HEK293 (cell line): ENCODE measurements at regions not wholly inside any gene's neighbourhood (a gene's known extent, or its start where the extent isn't known, plus 50 kb on each side); places are given as distances from the start of the nearest gene placed in this dataset.

Source experiments
- CTCF ChIA-PET: fragments of 350-600 bp; formaldehyde crosslinking; extraction: SDS; loops from one replicate; lab custom pipeline; 2021; ENCODE audit warnings: antibody characterized with exemption; lab: Yijun Ruan, JAX
- POLR2A ChIA-PET: fragments of 300-600 bp; formaldehyde crosslinking; extraction: SDS; loops from one replicate; lab custom pipeline; 2020; ENCODE audit warnings: antibody characterized with exemption, inconsistent platforms; lab: Yijun Ruan, JAX
- H3K27ac ChIP-seq: fragments of 200-500 bp; sonication (Bioruptor generic); 2 replicates; pipeline ENCODE4 v1.5.1; 2014; ENCODE audit warnings: low read depth, low read length, control low read depth, inconsistent platforms; ENCODE audit errors: extremely low read depth
- H3K36me3 ChIP-seq, 2 experiments: fragments of 200-500 bp in 1 of 2; sonication (Bioruptor generic) in 1 of 2; 1 replicate in 1 of 2; 2 replicates in 1 of 2; pipeline ENCODE4 v1.5.1; 2014 to 2017; ENCODE audit warnings: inconsistent platforms in 2 of 2, low read length in 2 of 2; ENCODE audit not compliant: control insufficient read depth in 2 of 2, insufficient read depth in 1 of 2
- H3K4me1 ChIP-seq: fragments of 200-500 bp; sonication (Bioruptor generic); 2 replicates; pipeline ENCODE4 v1.5.1; 2014; ENCODE audit warnings: mild to moderate bottlenecking, low read length, inconsistent platforms; ENCODE audit not compliant: control insufficient read depth, insufficient read depth
- H3K4me3 ChIP-seq: 2 replicates; pipeline ENCODE4 v1.5.1; 2011; ENCODE audit warnings: low read depth, mild to moderate bottlenecking, control low read depth, low read length, moderate library complexity
- H3K9me3 ChIP-seq: fragments of 200-500 bp; sonication (Bioruptor generic); 2 replicates; pipeline ENCODE4 v1.5.1; 2014; ENCODE audit warnings: low read depth, low read length, inconsistent platforms; ENCODE audit not compliant: control insufficient read depth, insufficient read depth
- AEBP2 ChIP-seq: fragments of 450-650 bp; formaldehyde crosslinking; IDR thresholded peaks from 2 replicates; pipeline ENCODE4 v1.5.1; 2016; ENCODE audit warnings: missing biosample characterization, missing genetic modification characterization, borderline replicate concordance
- ATF2 ChIP-seq: fragments of 450-650 bp; formaldehyde crosslinking; IDR thresholded peaks from 2 replicates; pipeline ENCODE4 v1.5.1; 2016; ENCODE audit warnings: missing biosample characterization, missing genetic modification characterization, low read depth
- BCL11A ChIP-seq: fragments of 450-650 bp; formaldehyde crosslinking; IDR thresholded peaks from 2 replicates; pipeline ENCODE4 v1.5.1; 2016; ENCODE audit warnings: low read depth, missing biosample characterization, missing genetic modification characterization
- BCL6B ChIP-seq: fragments of 450-650 bp; formaldehyde crosslinking; IDR thresholded peaks from 2 replicates; pipeline ENCODE4 v1.5.1; 2017; ENCODE audit warnings: missing biosample characterization, missing genetic modification characterization
- KLF1 ChIP-seq: fragments of 450-650 bp; formaldehyde crosslinking; IDR thresholded peaks from 2 replicates; pipeline ENCODE4 v1.5.1; 2016; ENCODE audit warnings: missing biosample characterization, missing genetic modification characterization
- KLF7 ChIP-seq: fragments of 450-650 bp; formaldehyde crosslinking; IDR thresholded peaks from 2 replicates; pipeline ENCODE4 v1.5.1; 2016; ENCODE audit warnings: missing biosample characterization, missing genetic modification characterization, borderline replicate concordance
- PRDM1 ChIP-seq: fragments of 450-650 bp; formaldehyde crosslinking; IDR thresholded peaks from 2 replicates; pipeline ENCODE4; 2016; ENCODE audit warnings: missing biosample characterization, missing genetic modification characterization
- PRDM10 ChIP-seq: fragments of 450-650 bp; formaldehyde crosslinking; IDR thresholded peaks from 2 replicates; pipeline ENCODE4 v1.5.1; 2016; ENCODE audit warnings: missing biosample characterization, missing genetic modification characterization
- REST ChIP-seq: fragments of 450-650 bp; formaldehyde crosslinking; IDR thresholded peaks from 2 replicates; pipeline ENCODE4 v1.5.1; 2016; ENCODE audit warnings: missing biosample characterization, missing genetic modification characterization
- ZBTB21 ChIP-seq: fragments of 450-650 bp; formaldehyde crosslinking; IDR thresholded peaks from 2 replicates; pipeline ENCODE4 v1.5.1; 2017; ENCODE audit warnings: missing biosample characterization, missing genetic modification characterization
- ZBTB6 ChIP-seq: fragments of 450-650 bp; formaldehyde crosslinking; IDR thresholded peaks from 2 replicates; pipeline ENCODE4 v1.5.1; 2017; ENCODE audit warnings: missing biosample characterization, missing genetic modification characterization
- ZBTB7A ChIP-seq: fragments of 450-650 bp; formaldehyde crosslinking; IDR thresholded peaks from 2 replicates; pipeline ENCODE4 v1.5.1; 2016; ENCODE audit warnings: low read depth, missing biosample characterization, missing genetic modification characterization
- ZBTB8A ChIP-seq: fragments of 450-650 bp; formaldehyde crosslinking; IDR thresholded peaks from 2 replicates; pipeline ENCODE4 v1.5.1; 2016; ENCODE audit warnings: missing biosample characterization, missing genetic modification characterization
- ZNF266 ChIP-seq: fragments of 450-650 bp; formaldehyde crosslinking; IDR thresholded peaks from 2 replicates; pipeline ENCODE4 v1.5.1; 2016; ENCODE audit warnings: missing biosample characterization, missing genetic modification characterization, low read depth
- ZNF37A ChIP-seq: fragments of 450-650 bp; IDR thresholded peaks from 2 replicates; pipeline ENCODE4 v1.5.1; 2018; ENCODE audit warnings: missing biosample characterization, missing genetic modification characterization
- ZNF404 ChIP-seq: fragments of 450-650 bp; formaldehyde crosslinking; IDR thresholded peaks from 2 replicates; pipeline ENCODE4 v1.5.1; 2017; ENCODE audit warnings: missing biosample characterization, missing genetic modification characterization
- ZNF510 ChIP-seq: fragments of 450-650 bp; formaldehyde crosslinking; IDR thresholded peaks from 2 replicates; pipeline ENCODE4 v1.5.1; 2018; ENCODE audit warnings: mild to moderate bottlenecking, missing genetic modification characterization, missing biosample characterization; ENCODE audit not compliant: insufficient replicate concordance
- ZNF639 ChIP-seq: fragments of 450-650 bp; formaldehyde crosslinking; IDR thresholded peaks from 2 replicates; pipeline ENCODE4 v1.5.1; 2016; ENCODE audit warnings: missing biosample characterization, missing genetic modification characterization
- ZNF791 ChIP-seq: fragments of 450-650 bp; formaldehyde crosslinking; IDR thresholded peaks from 2 replicates; pipeline ENCODE4 v1.5.1; 2016; ENCODE audit warnings: missing biosample characterization, missing genetic modification characterization

- no peak for TF ChIP-seq PRDM10 (tag by site-specific recombination)
Measured at GRCh38 chr4:144296941-144297340, 156.4 kb upstream of the GYPA start (continued).

GRCh38 chr4:144298519-144298918 is 158.0 kb upstream of the GYPA start:
- CTCF ChIA-PET, result no interaction called here
- POLR2A ChIA-PET, result no interaction called here
- no peaks in the 10 kb centered on the region for H3K36me3 ChIP-seq
- TF ChIP-seq ZNF639 (tag by site-specific recombination) (no peak), ZNF510 (no peak), ZBTB7A (tag by site-specific recombination) (no peak), ZNF37A (no peak), PRDM1 (tag by site-specific recombination) (no peak), KLF7 (tag by site-specific recombination) (no peak), ATF2 (no peak), AEBP2 (tag by site-specific recombination) (no peak), KLF1 (tag by site-specific recombination) (no peak), ZBTB8A (tag by site-specific recombination) (no peak), ZBTB21 (tag by site-specific recombination) (no peak), ZNF266 (tag by site-specific recombination) (no peak), BCL6B (tag by site-specific recombination) (no peak), BCL11A (tag by site-specific recombination) (no peak), REST (tag by site-specific recombination) (no peak), ZBTB6 (tag by site-specific recombination) (no peak), ZNF404 (tag by site-specific recombination) (no peak), ZNF791 (tag by site-specific recombination) (no peak)
- no peak overlapping the region for H3K4me3 ChIP-seq
- H3K9me3 ChIP-seq, result no peaks in the 10 kb centered on the region
- no peak overlapping the region for H3K27ac ChIP-seq
- no peaks in the 10 kb centered on the region for H3K4me1 ChIP-seq
